ENCODE measurements at regions not wholly inside any gene's neighbourhood (a gene's known extent, or its start where the extent isn't known, plus 50 kb on each side); places are given as distances from the start of the nearest gene placed in this dataset.
A peak's percentile ranks its signal among the peaks of the same experiment; 100 is the strongest.

GRCh38 chr16:86722970-86723369, 144.6 kb downstream of the FOXL1 start:
- no peaks in the 10 kb centered on the region for H3K9me3 Mint-ChIP-seq
- H3K27me3 ChIP-seq (ENCODE audit: control insufficient read depth, insufficient read depth, low read length, poor library complexity, severe bottlenecking) = no peaks in the 10 kb centered on the region
- no peak for TF ChIP-seq CTCF (conservative IDR thresholded peaks at IDR 0.05)
- H3K4me3 Mint-ChIP-seq = no peak overlapping the region
- no peaks in the 10 kb centered on the region for H3K36me3 ChIP-seq (ENCODE audit: control insufficient read depth, insufficient read depth, low read length)
- no peaks in the 10 kb centered on the region for H3K36me3 Mint-ChIP-seq (ENCODE audit: low read depth)
- H3K27me3 Mint-ChIP-seq (ENCODE audit: insufficient read depth) = peaks cover 19% of the 10 kb centered on the region
- H3K4me1 Mint-ChIP-seq = peaks cover 3% of the 10 kb centered on the region
- 93 to 95% methylated on average over 3 to 5 of the region's 5 CpGs for WGBS, 2 experiments (ENCODE audit: insufficient coverage in 1 of 2, insufficient read length in 1 of 2)
- no peak overlapping the region for H3K4me3 ChIP-seq (ENCODE audit: low read length)
- H3K27ac ChIP-seq (ENCODE audit: low read depth, low read length) = no peak overlapping the region
- no peaks in the 10 kb centered on the region for H3K9me3 ChIP-seq (ENCODE audit: control insufficient read depth, low read length)
- DNase-seq = no peak
- no peak overlapping the region for H3K9ac ChIP-seq (ENCODE audit: extremely low read depth, low read length, poor library complexity, severe bottlenecking)
- H3K4me1 ChIP-seq (ENCODE audit: control insufficient read depth, insufficient read depth, low read length) = no peaks in the 10 kb centered on the region
- no peak overlapping the region for H3K27ac Mint-ChIP-seq

- H3K4me1 Mint-ChIP-seq = no peaks in the 10 kb centered on the region
- no peaks in the 10 kb centered on the region for H3K36me3 ChIP-seq (ENCODE audit: control insufficient read depth, insufficient read depth, low read length)
- H3K4me3 ChIP-seq (ENCODE audit: low read length) = no peak overlapping the region
- H3K27me3 Mint-ChIP-seq (ENCODE audit: insufficient read depth) = peaks cover 24% of the 10 kb centered on the region
- H3K4me1 ChIP-seq (ENCODE audit: control insufficient read depth, insufficient read depth, low read length) = no peaks in the 10 kb centered on the region
- no peak for TF ChIP-seq CTCF (conservative IDR thresholded peaks at IDR 0.05)
- no peak overlapping the region for H3K4me3 Mint-ChIP-seq
- no peak overlapping the region for H3K27ac ChIP-seq (ENCODE audit: low read depth, low read length)
- no peaks in the 10 kb centered on the region for H3K27me3 ChIP-seq (ENCODE audit: control insufficient read depth, insufficient read depth, low read length, poor library complexity, severe bottlenecking)
- H3K36me3 Mint-ChIP-seq (ENCODE audit: low read depth) = no peaks in the 10 kb centered on the region
- 84 to 89% methylated on average over 8 to 10 of the region's 10 CpGs for WGBS, 2 experiments (ENCODE audit: insufficient coverage in 1 of 2, insufficient read length in 1 of 2)
- H3K9ac ChIP-seq (ENCODE audit: extremely low read depth, low read length, poor library complexity, severe bottlenecking) = no peak overlapping the region
- H3K9me3 Mint-ChIP-seq = no peaks in the 10 kb centered on the region
- DNase-seq = peak; percentile 82
- no peaks in the 10 kb centered on the region for H3K9me3 ChIP-seq (ENCODE audit: control insufficient read depth, low read length)
- no peak overlapping the region for H3K27ac Mint-ChIP-seq
Measured at GRCh38 chr16:86723689-86724088, 145.3 kb downstream of the FOXL1 start.

GRCh38 chr16:86725401-86725800, 147.1 kb downstream of the FOXL1 start:
- H3K4me3 ChIP-seq (ENCODE audit: low read length) = no peak overlapping the region

More at GRCh38 chr16:86725401-86725800, 147.1 kb downstream of the FOXL1 start:
- no peak overlapping the region for H3K9ac ChIP-seq (ENCODE audit: extremely low read depth, low read length, poor library complexity, severe bottlenecking)
- no peak overlapping the region for H3K4me3 Mint-ChIP-seq
- no peaks in the 10 kb centered on the region for H3K36me3 Mint-ChIP-seq (ENCODE audit: low read depth)
- no peaks in the 10 kb centered on the region for H3K36me3 ChIP-seq (ENCODE audit: control insufficient read depth, insufficient read depth, low read length)
- TF ChIP-seq CTCF (conservative IDR thresholded peaks at IDR 0.05) = no peak
- H3K4me1 Mint-ChIP-seq = no peaks in the 10 kb centered on the region
- H3K27me3 Mint-ChIP-seq (ENCODE audit: insufficient read depth) = peaks cover 33% of the 10 kb centered on the region
- H3K9me3 ChIP-seq (ENCODE audit: control insufficient read depth, low read length) = no peaks in the 10 kb centered on the region
- no peaks in the 10 kb centered on the region for H3K4me1 ChIP-seq (ENCODE audit: control insufficient read depth, insufficient read depth, low read length)
- no peaks in the 10 kb centered on the region for H3K9me3 Mint-ChIP-seq
- DNase-seq = no peak
- 92 to 96% methylated on average over 8 to 10 of the region's 10 CpGs for WGBS, 2 experiments (ENCODE audit: insufficient coverage in 1 of 2, insufficient read length in 1 of 2)
- peaks cover 10% of the 10 kb centered on the region for H3K27me3 ChIP-seq (ENCODE audit: control insufficient read depth, insufficient read depth, low read length, poor library complexity, severe bottlenecking)
- no peak overlapping the region for H3K27ac Mint-ChIP-seq
- H3K27ac ChIP-seq (ENCODE audit: low read depth, low read length) = no peak overlapping the region

All from endodermal cell (in vitro differentiated cells).